ENCODE measurements at regions not wholly inside any gene's neighbourhood (a gene's known extent, or its start where the extent isn't known, plus 50 kb on each side); places are given as distances from the start of the nearest gene placed in this dataset.

DNA sequence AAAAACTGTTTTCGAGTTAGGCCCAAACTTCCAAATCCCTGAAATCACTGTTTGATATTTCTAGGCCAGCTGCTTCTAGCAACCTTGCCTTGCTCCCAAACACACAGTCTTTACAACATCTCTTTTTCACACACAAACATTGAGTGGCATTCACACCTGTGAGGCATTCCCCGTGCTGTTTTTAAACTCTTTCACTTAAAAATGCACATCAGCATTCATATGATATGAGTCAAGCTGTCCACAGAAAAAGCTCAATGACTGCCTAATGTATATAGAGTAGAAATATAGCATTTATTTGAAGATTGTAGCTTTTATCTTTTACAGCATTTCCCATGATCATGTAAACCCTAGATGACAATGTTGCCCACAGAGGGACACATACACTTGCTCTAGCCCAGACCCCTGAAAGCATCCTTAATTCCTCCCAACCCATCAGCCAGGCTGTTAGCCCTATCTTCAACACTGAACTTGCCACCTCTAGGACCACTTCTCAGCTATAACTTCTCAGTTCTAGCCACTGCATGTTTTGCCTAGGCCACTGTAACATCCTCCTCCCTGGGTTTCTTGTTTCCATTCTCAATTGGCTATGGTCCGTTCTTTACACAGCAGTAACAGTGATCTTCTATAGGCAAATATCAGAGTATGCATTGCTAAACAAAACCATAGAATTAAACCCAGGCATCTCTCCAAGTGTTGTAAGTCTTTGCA lies 782.6 kb downstream of the DIPK2A start:
- DNase-seq (ENCODE audit: low spot score), result no peak
- TF ChIP-seq, protein P1, sequence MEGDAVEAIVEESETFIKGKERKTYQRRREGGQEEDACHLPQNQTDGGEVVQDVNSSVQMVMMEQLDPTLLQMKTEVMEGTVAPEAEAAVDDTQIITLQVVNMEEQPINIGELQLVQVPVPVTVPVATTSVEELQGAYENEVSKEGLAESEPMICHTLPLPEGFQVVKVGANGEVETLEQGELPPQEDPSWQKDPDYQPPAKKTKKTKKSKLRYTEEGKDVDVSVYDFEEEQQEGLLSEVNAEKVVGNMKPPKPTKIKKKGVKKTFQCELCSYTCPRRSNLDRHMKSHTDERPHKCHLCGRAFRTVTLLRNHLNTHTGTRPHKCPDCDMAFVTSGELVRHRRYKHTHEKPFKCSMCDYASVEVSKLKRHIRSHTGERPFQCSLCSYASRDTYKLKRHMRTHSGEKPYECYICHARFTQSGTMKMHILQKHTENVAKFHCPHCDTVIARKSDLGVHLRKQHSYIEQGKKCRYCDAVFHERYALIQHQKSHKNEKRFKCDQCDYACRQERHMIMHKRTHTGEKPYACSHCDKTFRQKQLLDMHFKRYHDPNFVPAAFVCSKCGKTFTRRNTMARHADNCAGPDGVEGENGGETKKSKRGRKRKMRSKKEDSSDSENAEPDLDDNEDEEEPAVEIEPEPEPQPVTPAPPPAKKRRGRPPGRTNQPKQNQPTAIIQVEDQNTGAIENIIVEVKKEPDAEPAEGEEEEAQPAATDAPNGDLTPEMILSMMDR (IDR thresholded peaks at IDR 0.05; ENCODE audit: extremely low read depth, missing control alignments), result no peak

DNA sequence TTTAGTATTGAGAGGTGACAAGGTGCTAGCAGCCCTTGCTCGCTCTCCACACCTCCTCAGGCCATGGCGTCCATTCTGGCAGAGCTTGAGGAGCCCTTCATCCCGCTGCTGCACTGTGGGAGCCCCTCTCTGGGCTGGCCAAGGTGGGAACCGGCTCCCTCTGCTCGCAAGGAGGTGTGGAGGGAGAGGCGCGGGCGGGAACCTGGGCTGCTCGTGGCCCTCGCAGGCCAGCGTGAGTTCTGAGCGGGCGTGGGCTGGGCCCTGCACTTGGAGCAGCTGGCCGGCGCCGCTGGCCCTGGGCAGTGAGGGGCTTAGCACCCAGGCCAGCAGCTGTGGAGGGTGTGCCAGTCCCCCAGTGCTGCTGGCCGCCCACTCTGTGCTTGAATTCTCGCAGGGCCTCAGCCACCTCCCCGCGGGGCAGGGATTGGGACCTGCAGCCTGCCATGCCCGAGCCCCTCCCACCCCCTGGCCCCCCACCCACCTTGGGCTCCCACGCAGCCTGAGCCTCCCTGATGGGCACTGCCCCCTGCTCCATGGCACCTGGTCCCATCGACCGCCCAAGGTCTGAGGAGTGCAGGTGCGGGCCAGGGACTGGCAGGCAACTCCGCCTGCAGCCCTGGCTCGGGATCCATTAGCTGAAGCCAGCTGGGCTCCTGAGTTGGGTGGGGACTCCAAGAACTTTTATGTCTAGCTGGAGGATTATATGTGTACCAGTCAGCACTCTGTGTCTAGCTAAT lies 785.2 kb downstream of the DIPK2A start:
- TF ChIP-seq, protein P1 (IDR thresholded peaks at IDR 0.05; ENCODE audit: extremely low read depth, missing control alignments), result no peak
- no peak for DNase-seq (ENCODE audit: low spot score)

DNA sequence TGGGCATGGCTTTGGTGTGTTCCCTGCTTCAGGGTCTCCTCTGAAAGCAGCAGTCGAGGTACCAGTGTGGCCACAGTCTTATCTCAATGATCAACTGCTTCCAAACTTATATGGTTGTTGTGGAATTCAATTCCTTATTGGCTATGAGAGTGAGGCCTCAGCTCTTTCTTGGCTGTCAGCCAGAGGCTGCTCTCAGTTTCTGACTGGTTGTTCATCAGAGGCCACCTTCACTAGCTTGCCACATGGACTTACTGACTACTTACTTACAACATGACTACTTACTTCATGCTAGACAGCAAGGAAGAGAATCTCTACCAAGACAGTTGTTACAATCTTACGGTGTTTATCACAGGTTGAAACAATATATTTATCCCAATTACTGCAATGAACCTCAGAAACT lies 789.2 kb downstream of the DIPK2A start:
- DNase-seq (ENCODE audit: low spot score), result no peak
- TF ChIP-seq, protein P1 (IDR thresholded peaks at IDR 0.05; ENCODE audit: extremely low read depth, missing control alignments), result no peak

DNA sequence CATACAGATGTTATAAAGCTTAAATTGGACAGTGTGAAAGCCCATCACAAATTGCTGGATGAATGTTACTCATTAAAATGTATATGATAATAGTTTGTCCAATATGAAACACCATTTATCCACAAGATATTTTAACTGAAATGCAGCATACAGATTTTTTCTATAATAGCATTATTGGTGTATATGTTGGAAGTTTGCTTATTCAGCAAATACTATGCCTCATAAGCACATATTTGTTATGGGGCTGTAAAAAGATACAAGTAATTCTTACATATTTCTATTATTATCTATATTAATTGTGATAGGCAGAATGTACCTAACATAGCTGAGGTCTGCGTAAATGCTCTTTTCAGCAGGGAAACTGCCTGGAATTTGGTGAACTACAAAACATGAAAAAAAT lies 790.5 kb downstream of the DIPK2A start:
- DNase-seq (ENCODE audit: low spot score), result no peak
- TF ChIP-seq, protein P1 (IDR thresholded peaks at IDR 0.05; ENCODE audit: extremely low read depth, missing control alignments), result no peak

DNA sequence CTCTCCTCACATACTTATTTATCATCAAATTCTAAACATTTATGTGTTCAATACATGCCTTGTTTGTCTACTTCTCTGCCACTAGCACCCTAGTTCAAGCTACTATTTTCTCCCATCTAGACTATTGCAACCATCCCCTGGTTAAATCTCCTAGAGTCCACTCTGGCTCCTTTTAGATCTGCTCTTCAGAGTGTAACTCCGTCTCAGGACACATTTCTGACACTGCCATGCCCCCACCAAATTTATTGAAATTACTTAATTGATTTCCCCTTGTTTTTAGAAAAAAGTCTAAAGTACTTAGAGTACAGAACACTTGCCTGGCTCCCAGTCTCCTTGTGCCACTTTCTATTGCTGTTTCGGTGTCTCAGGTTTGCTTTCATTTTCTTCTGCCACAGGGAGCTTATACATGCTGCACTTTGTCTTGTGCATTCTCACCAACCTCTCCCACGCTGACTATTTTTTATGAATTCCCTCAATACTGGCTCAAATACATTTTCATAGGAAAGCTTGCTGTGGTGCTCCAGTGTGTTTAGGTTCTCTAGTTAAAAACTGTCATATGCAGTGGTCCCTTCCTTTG lies 792.3 kb downstream of the DIPK2A start:
- no peak for DNase-seq (ENCODE audit: low spot score)
- TF ChIP-seq, protein P1 (IDR thresholded peaks at IDR 0.05; ENCODE audit: extremely low read depth, missing control alignments), result no peak

DNA sequence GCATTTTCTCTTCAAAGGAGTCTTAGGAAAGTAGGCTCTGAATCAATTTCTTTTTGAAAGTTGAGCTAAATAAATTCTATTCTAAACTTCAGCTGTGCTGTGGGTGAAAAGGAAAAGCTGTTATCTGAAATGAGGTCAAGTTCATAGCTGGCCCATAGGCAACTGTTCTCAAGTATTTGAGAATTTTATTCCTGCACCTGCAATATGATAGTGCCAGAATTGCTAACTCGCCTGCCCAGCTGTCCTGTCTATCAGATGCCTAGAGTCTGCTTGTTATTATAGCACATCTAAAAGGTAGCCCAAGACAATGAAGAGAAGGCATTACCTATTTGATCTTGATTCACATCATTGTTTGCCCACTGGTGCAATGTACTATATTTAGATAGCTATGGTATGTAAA lies 798.7 kb downstream of the DIPK2A start:
- no peak for DNase-seq (ENCODE audit: low spot score)
- TF ChIP-seq, protein P1 (IDR thresholded peaks at IDR 0.05; ENCODE audit: extremely low read depth, missing control alignments), result no peak

DNA sequence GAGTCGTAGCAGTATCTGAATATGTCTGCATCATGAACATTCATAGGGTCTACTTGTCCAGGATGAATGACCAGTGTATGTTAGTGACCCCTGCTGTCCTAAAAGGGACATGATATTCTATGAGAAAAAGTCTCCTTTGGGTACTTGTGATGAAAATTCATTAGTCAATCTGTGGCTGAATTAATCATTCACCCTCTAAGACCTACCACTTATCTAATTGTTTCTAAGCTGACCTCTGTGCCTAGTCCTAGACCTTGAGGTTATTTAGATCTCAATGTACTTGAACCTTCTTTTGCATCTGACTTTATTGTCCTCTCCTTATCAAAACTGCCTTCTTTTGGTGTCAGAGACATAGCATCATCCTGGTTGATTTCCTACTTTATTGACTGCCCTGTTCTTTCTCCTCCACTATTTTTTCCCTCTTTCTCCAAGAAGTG lies 799.3 kb downstream of the DIPK2A start:
- TF ChIP-seq, protein P1 (IDR thresholded peaks at IDR 0.05; ENCODE audit: extremely low read depth, missing control alignments), result no peak
- no peak for DNase-seq (ENCODE audit: low spot score)
